Neural crest cell (in vitro differentiated cells): ENCODE measurements at regions not wholly inside any gene's neighbourhood (a gene's known extent, or its start where the extent isn't known, plus 50 kb on each side); places are given as distances from the start of the nearest gene placed in this dataset.

Experiments
- DNase-seq: peaks from one replicate; pipeline ENCODE4 v3.0.0; 2021; ENCODE audit warnings: low read depth, mixed read lengths, low spot score
- H3K27ac Mint-ChIP-seq: one replicate; pipeline ENCODE4 v1.8.0; 2021; ENCODE audit warnings: mild to moderate bottlenecking, mixed read lengths; ENCODE audit not compliant: unreplicated experiment
- H3K27me3 Mint-ChIP-seq: 2 replicates; pipeline ENCODE4 v1.8.0; 2021; ENCODE audit warnings: low read depth, mild to moderate bottlenecking, mixed read lengths
- H3K36me3 Mint-ChIP-seq: 2 replicates; pipeline ENCODE4 v1.8.0; 2021; ENCODE audit warnings: low read depth, mild to moderate bottlenecking, mixed read lengths
- H3K4me1 Mint-ChIP-seq: 2 replicates; pipeline ENCODE4 v1.8.0; 2021; ENCODE audit warnings: mixed read lengths
- H3K4me3 Mint-ChIP-seq: one replicate; pipeline ENCODE4 v1.8.0; 2021; ENCODE audit warnings: mild to moderate bottlenecking, mixed read lengths
- H3K9me3 Mint-ChIP-seq: 2 replicates; pipeline ENCODE4 v1.8.0; 2021; ENCODE audit warnings: mixed read lengths
- CTCF ChIP-seq: fragments of 200-600 bp; sonication (generic); conservative IDR thresholded peaks from 2 replicates; pipeline ENCODE4 v1.5.0; 2021; ENCODE audit warnings: antibody characterized with exemption, mild to moderate bottlenecking

GRCh38 chr7:3128857-3129490 lies 85.3 kb upstream of the CARD11 start:
- H3K36me3 Mint-ChIP-seq, result no peaks in the 10 kb centered on the region

GRCh38 chr7:3133811-3134385 lies 90.2 kb upstream of the CARD11 start:
- no peak for TF ChIP-seq CTCF
- H3K9me3 Mint-ChIP-seq, result peaks cover 3% of the 10 kb centered on the region
- H3K27ac Mint-ChIP-seq, result no peak overlapping the region
- H3K27me3 Mint-ChIP-seq, result peaks cover 3% of the 10 kb centered on the region
- peaks cover 12% of the 10 kb centered on the region for H3K4me1 Mint-ChIP-seq
- H3K36me3 Mint-ChIP-seq, result peaks cover 2% of the 10 kb centered on the region
- H3K4me3 Mint-ChIP-seq, result no peak overlapping the region
- DNase-seq, result no peak

More at GRCh38 chr7:3128857-3129490, 85.3 kb upstream of the CARD11 start:
- Mint-ChIP-seq H3K4me1 (no peaks in the 10 kb centered on the region), H3K27me3 (peaks cover 2% of the 10 kb centered on the region), H3K4me3 (no peak overlapping the region), H3K27ac (no peak overlapping the region), H3K9me3 (peaks cover 3% of the 10 kb centered on the region)
- no peak for DNase-seq
- no peak for TF ChIP-seq CTCF

- Mint-ChIP-seq H3K4me3 (no peak overlapping the region), H3K4me1 (peaks cover 12% of the 10 kb centered on the region), H3K27me3 (peaks cover 3% of the 10 kb centered on the region), H3K36me3 (peaks cover 2% of the 10 kb centered on the region), H3K27ac (peak overlapping the region; percentile 43), H3K9me3 (peaks cover 3% of the 10 kb centered on the region)
- no peak for TF ChIP-seq CTCF
- DNase-seq, result no peak
Measured at GRCh38 chr7:3134745-3135144, 91.1 kb upstream of the CARD11 start.

GRCh38 chr7:3135626-3136025 lies 92.0 kb upstream of the CARD11 start:
- Mint-ChIP-seq H3K27ac (no peak overlapping the region), H3K9me3 (no peaks in the 10 kb centered on the region), H3K36me3 (peaks cover 2% of the 10 kb centered on the region), H3K4me3 (no peak overlapping the region), H3K27me3 (peaks cover 3% of the 10 kb centered on the region), H3K4me1 (peaks cover 12% of the 10 kb centered on the region)
- TF ChIP-seq CTCF, result no peak
- DNase-seq, result no peak

GRCh38 chr7:3138206-3138605 lies 94.5 kb upstream of the CARD11 start:
- Mint-ChIP-seq H3K9me3 (no peaks in the 10 kb centered on the region), H3K27me3 (peaks cover 3% of the 10 kb centered on the region), H3K36me3 (peaks cover 2% of the 10 kb centered on the region), H3K4me1 (peaks cover 12% of the 10 kb centered on the region), H3K27ac (no peak overlapping the region), H3K4me3 (no peak overlapping the region)
- no peak for DNase-seq
- no peak for TF ChIP-seq CTCF
